Mesendoderm (in vitro differentiated cells): ENCODE measurements at regions not wholly inside any gene's neighbourhood (a gene's known extent, or its start where the extent isn't known, plus 50 kb on each side); places are given as distances from the start of the nearest gene placed in this dataset.

ENCODE experiments used
- DNase-seq: peaks from one replicate; pipeline ENCODE4 v3.0.0; 2013
- H2AK5ac ChIP-seq: 2 replicates; pipeline ENCODE4 v1.6.1; 2013; ENCODE audit warnings: low read length, inconsistent platforms
- H2BK120ac ChIP-seq: 2 replicates; pipeline ENCODE4 v1.6.1; 2013; ENCODE audit warnings: low read depth, mild to moderate bottlenecking, low read length, moderate library complexity, mixed read lengths
- H2BK15ac ChIP-seq: replicated peaks from 2 replicates; pipeline ENCODE4 v1.6.1; 2013; ENCODE audit warnings: low read depth, mild to moderate bottlenecking, moderate library complexity
- H2BK5ac ChIP-seq: 2 replicates; pipeline ENCODE4 v1.6.1; 2013; ENCODE audit warnings: low read length, inconsistent platforms
- H3K18ac ChIP-seq: 2 replicates; pipeline ENCODE4 v1.6.1; 2013; ENCODE audit warnings: mild to moderate bottlenecking, low read length, mixed read lengths
- H3K23ac ChIP-seq: one replicate; pipeline ENCODE4 v1.6.1; 2013; ENCODE audit warnings: low read length
- H3K27ac ChIP-seq: 2 replicates; pipeline ENCODE4 v1.5.1; 2013; ENCODE audit warnings: low read depth, mild to moderate bottlenecking, inconsistent platforms, low read length, moderate library complexity
- H3K27me3 ChIP-seq: 2 replicates; pipeline ENCODE4 v1.6.1; 2013; ENCODE audit warnings: low read length, control low read depth, mild to moderate bottlenecking, inconsistent platforms; ENCODE audit not compliant: insufficient read depth, poor library complexity
- H3K36me3 ChIP-seq: 2 replicates; pipeline ENCODE4 v1.6.1; 2013; ENCODE audit warnings: low read length, inconsistent platforms; ENCODE audit not compliant: control insufficient read depth, insufficient read depth
- H3K4ac ChIP-seq: one replicate; pipeline ENCODE4 v1.6.1; 2013; ENCODE audit warnings: low read depth, mild to moderate bottlenecking, low read length, moderate library complexity
- H3K4me1 ChIP-seq: 2 replicates; pipeline ENCODE4 v1.6.1; 2013; ENCODE audit warnings: low read depth, low read length, inconsistent platforms; ENCODE audit not compliant: control insufficient read depth
- H3K4me2 ChIP-seq: 2 replicates; pipeline ENCODE4 v1.6.1; 2013; ENCODE audit warnings: low read length
- H3K4me3 ChIP-seq: 2 replicates; pipeline ENCODE4 v1.5.1; 2013; ENCODE audit warnings: mild to moderate bottlenecking, low read length
- H3K56ac ChIP-seq: one replicate; pipeline ENCODE4 v1.6.1; 2013; ENCODE audit warnings: low read length
- H3K79me1 ChIP-seq: 2 replicates; pipeline ENCODE4 v1.6.1; 2013; ENCODE audit warnings: low read length, inconsistent platforms
- H3K79me2 ChIP-seq: 2 replicates; pipeline ENCODE4 v1.6.1; 2013; ENCODE audit warnings: mild to moderate bottlenecking, low read length; ENCODE audit not compliant: control insufficient read depth, insufficient read depth
- H3K9ac ChIP-seq: 2 replicates; pipeline ENCODE4 v1.6.1; 2013; ENCODE audit warnings: low read length, inconsistent platforms
- H4K5ac ChIP-seq: one replicate; pipeline ENCODE4 v1.6.1; 2013; ENCODE audit warnings: low read length
- H4K8ac ChIP-seq: one replicate; pipeline ENCODE4 v1.6.1; 2013; ENCODE audit warnings: low read depth, mild to moderate bottlenecking, control low read depth, low read length, moderate library complexity
- WGBS: extraction: QIAGEN DNeasy Blood & Tissue Kit; methylation state at CpG from one replicate; pipeline ENCODE4 v1.1.7; 2013; ENCODE audit warnings: low lambda C conversion rate, missing lambda C conversion rate; ENCODE audit not compliant: insufficient coverage; ENCODE audit errors: extremely low coverage; 5-methylcytosine and 5-hydroxymethylcytosine counted together

DNA sequence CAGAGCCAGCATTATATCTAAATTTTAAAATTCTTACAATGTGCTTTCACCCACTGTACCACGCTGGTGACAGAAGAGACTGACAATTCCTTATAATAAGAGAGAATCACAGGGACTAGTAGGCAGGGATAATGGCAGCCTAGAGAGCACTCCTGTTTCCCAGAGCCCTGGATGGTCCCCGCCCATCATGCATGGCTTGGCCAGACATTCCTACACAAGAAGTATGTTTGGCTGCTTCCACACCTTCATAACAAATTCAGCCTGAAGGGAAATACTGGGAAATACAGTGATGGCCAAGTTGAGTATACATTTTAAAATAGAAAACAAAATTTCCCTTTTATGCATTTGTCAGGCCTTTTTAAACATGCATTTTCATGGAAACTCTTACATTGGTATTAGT, 193.5 kb upstream of the ELL2 start:
- H3K27me3 ChIP-seq: no peaks in the 10 kb centered on the region
- H3K18ac ChIP-seq: no peak overlapping the region
- H3K4ac ChIP-seq: no peak overlapping the region
- WGBS: no CpG with 5 or more reads among the region's 2 CpGs
- no peak overlapping the region for H2BK5ac ChIP-seq
- H3K23ac ChIP-seq: no peak overlapping the region
- DNase-seq: no peak
- no peak overlapping the region for H2AK5ac ChIP-seq
- H2BK15ac ChIP-seq: no peak overlapping the region
- H3K56ac ChIP-seq: no peak overlapping the region
- H4K5ac ChIP-seq: no peak overlapping the region
- H3K79me2 ChIP-seq: no peaks in the 10 kb centered on the region
- no peaks in the 10 kb centered on the region for H3K79me1 ChIP-seq
- no peak overlapping the region for H3K27ac ChIP-seq
- no peak overlapping the region for H3K4me2 ChIP-seq
- no peaks in the 10 kb centered on the region for H3K36me3 ChIP-seq
- peaks cover 4% of the 10 kb centered on the region for H3K4me1 ChIP-seq
- H4K8ac ChIP-seq: no peak overlapping the region
- H3K9ac ChIP-seq: no peak overlapping the region
- H2BK120ac ChIP-seq: no peak overlapping the region
- H3K4me3 ChIP-seq: no peak overlapping the region

DNA sequence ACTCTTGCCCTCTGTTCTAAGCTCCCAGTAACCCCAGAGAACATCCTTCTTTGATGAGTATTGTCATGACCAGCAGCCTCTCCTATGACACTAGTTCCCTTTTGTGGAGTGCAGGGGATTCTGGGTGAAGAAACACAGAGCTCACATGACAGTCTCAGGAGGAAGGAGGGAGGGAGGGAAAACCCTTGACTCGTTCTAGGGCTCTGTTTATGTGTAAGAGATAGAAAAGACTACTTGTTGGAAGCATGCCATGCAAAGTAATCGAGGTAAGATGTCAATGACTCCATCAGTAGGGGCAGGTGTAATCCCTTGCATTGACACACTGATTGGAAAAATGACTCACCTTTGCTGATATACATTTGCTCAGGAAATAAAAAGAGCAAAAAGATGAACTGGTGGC, 190.2 kb upstream of the ELL2 start:
- Histone ChIP-seq H4K5ac (no peak overlapping the region), H2BK15ac (no peak overlapping the region), H3K23ac (no peak overlapping the region), H3K4me2 (no peak overlapping the region), H3K27ac (no peak overlapping the region), H2AK5ac (no peak overlapping the region), H3K27me3 (no peaks in the 10 kb centered on the region), H3K79me2 (no peaks in the 10 kb centered on the region), H3K36me3 (no peaks in the 10 kb centered on the region), H3K4me3 (no peak overlapping the region), H2BK5ac (no peak overlapping the region), H3K4me1 (peaks cover 11% of the 10 kb centered on the region), H3K18ac (peak overlapping the region; percentile 65), H3K4ac (peak overlapping the region; percentile 41), H4K8ac (no peak overlapping the region), H3K79me1 (no peaks in the 10 kb centered on the region), H3K9ac (no peak overlapping the region), H3K56ac (no peak overlapping the region), H2BK120ac (no peak overlapping the region)
- no CpG with 5 or more reads among the region's 2 CpGs for WGBS
- DNase-seq: no peak

DNA sequence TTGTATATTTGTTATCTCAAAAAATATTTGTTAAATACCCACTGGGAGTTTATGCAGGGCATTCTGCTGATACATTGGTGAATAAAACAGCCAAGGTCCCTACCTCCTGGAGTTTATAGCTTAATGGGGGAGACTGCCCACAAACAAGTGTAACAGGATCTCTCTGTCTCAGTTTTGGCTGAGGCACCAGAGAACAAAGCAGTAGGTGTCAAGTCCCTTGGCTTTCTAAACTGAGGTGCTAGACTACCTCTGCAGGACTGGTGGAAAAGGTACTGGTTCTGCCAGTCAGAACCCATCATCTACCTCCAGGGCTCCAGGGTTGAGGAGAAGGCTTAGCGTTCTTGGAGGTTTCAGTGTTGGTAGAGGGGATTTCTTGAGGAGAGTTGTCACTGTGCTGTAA, 188.4 kb upstream of the ELL2 start:
- H3K27ac ChIP-seq: peak overlapping the region; percentile 39
- WGBS: no CpG with 5 or more reads among the region's 1 CpG
- peak overlapping the region; percentile 98 for H2BK5ac ChIP-seq

GRCh38 chr5:96149546-96149945, 187.9 kb upstream of the ELL2 start:
- no peak overlapping the region for H3K4me3 ChIP-seq
- H3K36me3 ChIP-seq: no peaks in the 10 kb centered on the region
- no peak overlapping the region for H3K27ac ChIP-seq
- no CpG with 5 or more reads among the region's 1 CpG for WGBS
- H2AK5ac ChIP-seq: no peak overlapping the region
- DNase-seq: peak; percentile 13
- H4K5ac ChIP-seq: no peak overlapping the region
- H3K79me1 ChIP-seq: no peaks in the 10 kb centered on the region
- H3K18ac ChIP-seq: peak overlapping the region; percentile 66
- H3K56ac ChIP-seq: no peak overlapping the region
- no peaks in the 10 kb centered on the region for H3K79me2 ChIP-seq
- H2BK5ac ChIP-seq: no peak overlapping the region
- H3K23ac ChIP-seq: no peak overlapping the region
- peak overlapping the region; percentile 55 for H3K4ac ChIP-seq
- H3K4me2 ChIP-seq: no peak overlapping the region
- no peak overlapping the region for H3K9ac ChIP-seq
- no peak overlapping the region for H4K8ac ChIP-seq
- no peaks in the 10 kb centered on the region for H3K27me3 ChIP-seq
- H2BK15ac ChIP-seq: no peak overlapping the region
- peaks cover 11% of the 10 kb centered on the region for H3K4me1 ChIP-seq
- H2BK120ac ChIP-seq: peak overlapping the region; percentile 97

More for the DNA sequence above, 188.4 kb upstream of the ELL2 start:
- peak overlapping the region; percentile 42 for H3K18ac ChIP-seq
- H2BK15ac ChIP-seq: no peak overlapping the region
- H3K27me3 ChIP-seq: no peaks in the 10 kb centered on the region
- H3K79me1 ChIP-seq: no peaks in the 10 kb centered on the region
- no peak overlapping the region for H4K8ac ChIP-seq
- peak; percentile 81 for DNase-seq
- no peaks in the 10 kb centered on the region for H3K79me2 ChIP-seq
- peaks cover 11% of the 10 kb centered on the region for H3K4me1 ChIP-seq
- H2AK5ac ChIP-seq: peak overlapping the region; percentile 64
- H3K4ac ChIP-seq: no peak overlapping the region
- no peak overlapping the region for H3K4me3 ChIP-seq
- H3K9ac ChIP-seq: no peak overlapping the region
- no peaks in the 10 kb centered on the region for H3K36me3 ChIP-seq
- no peak overlapping the region for H3K23ac ChIP-seq
- no peak overlapping the region for H3K4me2 ChIP-seq
- H4K5ac ChIP-seq: peak overlapping the region; percentile 47
- H3K56ac ChIP-seq: peak overlapping the region; percentile 84
- no peak overlapping the region for H2BK120ac ChIP-seq

- WGBS: no CpG with 5 or more reads among the region's 2 CpGs
- H3K36me3 ChIP-seq: no peaks in the 10 kb centered on the region
- no peak for DNase-seq
- H3K9ac ChIP-seq: no peak overlapping the region
- H3K4me3 ChIP-seq: no peak overlapping the region
- H3K79me2 ChIP-seq: no peaks in the 10 kb centered on the region
- H3K18ac ChIP-seq: peak overlapping the region; percentile 66
- H3K27ac ChIP-seq: no peak overlapping the region
- no peak overlapping the region for H4K5ac ChIP-seq
- H3K27me3 ChIP-seq: no peaks in the 10 kb centered on the region
- H2AK5ac ChIP-seq: peak overlapping the region; percentile 57
- H4K8ac ChIP-seq: no peak overlapping the region
- H3K56ac ChIP-seq: no peak overlapping the region
- no peaks in the 10 kb centered on the region for H3K79me1 ChIP-seq
- H3K23ac ChIP-seq: no peak overlapping the region
- peak overlapping the region; percentile 55 for H3K4ac ChIP-seq
- peak overlapping the region; percentile 97 for H2BK120ac ChIP-seq
- H2BK15ac ChIP-seq: no peak overlapping the region
- no peak overlapping the region for H3K4me2 ChIP-seq
- peak overlapping the region; percentile 45 for H2BK5ac ChIP-seq
- peaks cover 11% of the 10 kb centered on the region for H3K4me1 ChIP-seq
These were observed 187.4 kb upstream of the ELL2 start for GRCh38 chr5:96149021-96149420.

DNA sequence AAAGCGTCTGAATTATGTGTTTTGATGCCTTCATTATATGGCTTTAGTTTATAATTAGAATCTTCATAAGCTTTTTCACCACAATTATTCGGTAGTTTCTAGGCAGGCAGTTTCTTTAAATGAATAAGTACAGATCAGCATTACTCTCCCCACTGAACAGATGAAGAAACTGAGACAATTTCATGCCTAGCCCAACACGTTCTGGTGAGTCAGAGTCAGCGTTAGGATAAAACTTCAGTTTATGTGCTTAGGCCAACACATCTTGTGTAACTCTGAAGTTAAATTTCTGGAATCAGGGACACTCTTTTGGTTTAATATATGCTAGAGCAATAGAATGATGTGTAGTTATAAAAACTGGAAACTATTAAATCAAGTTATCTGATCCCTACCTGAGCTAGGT, 186.7 kb upstream of the ELL2 start:
- no peak overlapping the region for H2BK5ac ChIP-seq
- no peak for DNase-seq
- H3K79me2 ChIP-seq: no peaks in the 10 kb centered on the region
- H3K36me3 ChIP-seq: no peaks in the 10 kb centered on the region
- WGBS: no CpG with 5 or more reads among the region's 4 CpGs
- no peak overlapping the region for H3K4me3 ChIP-seq
- no peak overlapping the region for H3K9ac ChIP-seq
- H4K5ac ChIP-seq: no peak overlapping the region
- H2BK120ac ChIP-seq: no peak overlapping the region
- H3K4me2 ChIP-seq: no peak overlapping the region
- no peak overlapping the region for H3K4ac ChIP-seq
- no peak overlapping the region for H2AK5ac ChIP-seq
- H3K18ac ChIP-seq: no peak overlapping the region
- no peak overlapping the region for H3K56ac ChIP-seq
- H3K27ac ChIP-seq: no peak overlapping the region
- H3K4me1 ChIP-seq: peaks cover 11% of the 10 kb centered on the region
- H3K79me1 ChIP-seq: no peaks in the 10 kb centered on the region
- no peak overlapping the region for H4K8ac ChIP-seq
- H3K27me3 ChIP-seq: no peaks in the 10 kb centered on the region
- H3K23ac ChIP-seq: no peak overlapping the region
- no peak overlapping the region for H2BK15ac ChIP-seq
